Natural killer cell (primary cell): ENCODE measurements at regions not wholly inside any gene's neighbourhood (a gene's known extent, or its start where the extent isn't known, plus 50 kb on each side); places are given as distances from the start of the nearest gene placed in this dataset.

Source experiments
- ATAC-seq, 3 donors: fragments of 150-1000 bp in 2 of 3; fragments of 200-7000 bp in 1 of 3; cut with Tn5 transposase; 1 replicate in 1 of 3; 2 replicates in 2 of 3; pipeline ENCODE4 v1.10.0; 2021; ENCODE audit warnings: mild to moderate bottlenecking in 2 of 3, moderate library complexity in 2 of 3
- DNase-seq, 2 donors: peaks; one replicate each; pipeline versions ENCODE4 v3.0.0 to v3.0.0-alpha.2; 2013 to 2021; ENCODE audit warnings: mixed read lengths in 1 of 2
- H3K27ac ChIP-seq: one replicate; pipeline ENCODE4 v1.5.1; 2013; ENCODE audit warnings: mild to moderate bottlenecking, low read length
- H3K27me3 ChIP-seq: one replicate; pipeline ENCODE4 v1.6.1; 2013; ENCODE audit warnings: low read length; ENCODE audit not compliant: control insufficient read depth, insufficient read depth
- H3K36me3 ChIP-seq: one replicate; pipeline ENCODE4 v1.6.1; 2013; ENCODE audit warnings: low read length; ENCODE audit not compliant: control insufficient read depth, insufficient read depth
- H3K4me1 ChIP-seq: one replicate; pipeline ENCODE4 v1.6.1; 2013; ENCODE audit warnings: low read length; ENCODE audit not compliant: control insufficient read depth, insufficient read depth
- H3K4me3 ChIP-seq: one replicate; pipeline ENCODE4 v1.5.1; 2013; ENCODE audit warnings: low read length
- H3K9me3 ChIP-seq: one replicate; pipeline ENCODE4 v1.6.1; 2013; ENCODE audit warnings: low read length; ENCODE audit not compliant: control insufficient read depth, insufficient read depth
- H3K27ac Mint-ChIP-seq, 2 donors: one replicate each; pipeline ENCODE4 v1.8.0; 2022; ENCODE audit warnings: mild to moderate bottlenecking in 2 of 2, mixed read lengths in 2 of 2, moderate library complexity in 1 of 2
- H3K27me3 Mint-ChIP-seq, 2 donors: one replicate each; pipeline ENCODE4 v1.8.0; 2022; ENCODE audit warnings: low read depth in 2 of 2, mixed read lengths in 2 of 2
- H3K36me3 Mint-ChIP-seq: one replicate; pipeline ENCODE4 v1.8.0; 2022; ENCODE audit warnings: mixed read lengths
- H3K4me1 Mint-ChIP-seq, 2 donors: one replicate each; pipeline ENCODE4 v1.8.0; 2022; ENCODE audit warnings: mixed read lengths in 2 of 2
- H3K4me3 Mint-ChIP-seq: one replicate; pipeline ENCODE4 v1.8.0; 2022; ENCODE audit warnings: mild to moderate bottlenecking, moderate library complexity, mixed read lengths
- H3K9me3 Mint-ChIP-seq, 2 donors: one replicate each; pipeline ENCODE4 v1.8.0; 2022; ENCODE audit warnings: mixed read lengths in 2 of 2
- WGBS: methylation state at CpG from one replicate; pipeline ENCODE4 v1.1.7; 2013; ENCODE audit warnings: missing lambda C conversion rate; ENCODE audit not compliant: insufficient coverage; 5-methylcytosine and 5-hydroxymethylcytosine counted together
- intact Hi-C: fragments of 100-400 bp; cut with micrococcal nuclease; formaldehyde crosslinking; loops from one replicate; pipeline ENCODE4 v1.14.2; 2022
- TF ChIP-seq, protein P1 (sequence below): fragments of 200-600 bp; IDR thresholded peaks from one replicate; pipeline ENCODE4 v1.8.0; 2022; ENCODE audit warnings: antibody characterized with exemption

DNA sequence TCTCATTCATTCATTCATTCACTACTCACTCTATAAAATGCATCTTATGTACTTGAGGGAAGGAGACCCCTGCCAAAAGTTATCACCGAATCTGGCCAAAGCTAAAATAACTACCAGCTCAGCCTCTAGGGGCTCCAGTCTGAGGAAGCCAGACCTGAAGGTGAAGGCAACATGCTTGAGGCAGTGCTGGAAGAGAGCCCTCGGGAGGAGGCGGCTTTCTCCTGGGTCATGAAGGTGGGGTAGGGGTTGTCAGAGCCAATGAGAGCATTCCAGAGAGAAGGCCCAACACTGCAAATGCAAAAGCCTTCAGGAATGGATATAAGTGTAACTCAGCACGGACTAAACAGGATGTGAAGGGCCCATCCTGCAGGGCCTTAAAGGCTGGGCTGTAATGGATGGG, 62.4 kb downstream of the GSC start:
- ATAC-seq (no peak), DNase-seq (no peak)
- Histone ChIP-seq H3K27ac (no peak overlapping the region), H3K36me3 (no peaks in the 10 kb centered on the region), H3K9me3 (no peaks in the 10 kb centered on the region), H3K4me1 (no peaks in the 10 kb centered on the region), H3K27me3 (no peaks in the 10 kb centered on the region), H3K4me3 (no peak overlapping the region)
- intact Hi-C loops, result no loop called here
- Mint-ChIP-seq H3K27me3 (peaks cover 6 to 13% of the 10 kb centered on the region in 2 donors), H3K27ac (no peak overlapping the region), H3K4me3 (no peak overlapping the region), H3K4me1 (no peaks in the 10 kb centered on the region), H3K9me3 (no peaks in the 10 kb centered on the region), H3K36me3 (no peaks in the 10 kb centered on the region)
- TF ChIP-seq, protein P1, sequence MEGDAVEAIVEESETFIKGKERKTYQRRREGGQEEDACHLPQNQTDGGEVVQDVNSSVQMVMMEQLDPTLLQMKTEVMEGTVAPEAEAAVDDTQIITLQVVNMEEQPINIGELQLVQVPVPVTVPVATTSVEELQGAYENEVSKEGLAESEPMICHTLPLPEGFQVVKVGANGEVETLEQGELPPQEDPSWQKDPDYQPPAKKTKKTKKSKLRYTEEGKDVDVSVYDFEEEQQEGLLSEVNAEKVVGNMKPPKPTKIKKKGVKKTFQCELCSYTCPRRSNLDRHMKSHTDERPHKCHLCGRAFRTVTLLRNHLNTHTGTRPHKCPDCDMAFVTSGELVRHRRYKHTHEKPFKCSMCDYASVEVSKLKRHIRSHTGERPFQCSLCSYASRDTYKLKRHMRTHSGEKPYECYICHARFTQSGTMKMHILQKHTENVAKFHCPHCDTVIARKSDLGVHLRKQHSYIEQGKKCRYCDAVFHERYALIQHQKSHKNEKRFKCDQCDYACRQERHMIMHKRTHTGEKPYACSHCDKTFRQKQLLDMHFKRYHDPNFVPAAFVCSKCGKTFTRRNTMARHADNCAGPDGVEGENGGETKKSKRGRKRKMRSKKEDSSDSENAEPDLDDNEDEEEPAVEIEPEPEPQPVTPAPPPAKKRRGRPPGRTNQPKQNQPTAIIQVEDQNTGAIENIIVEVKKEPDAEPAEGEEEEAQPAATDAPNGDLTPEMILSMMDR, result no peak
- WGBS, result 48% methylated on average over 4 of the region's 4 CpGs

DNA sequence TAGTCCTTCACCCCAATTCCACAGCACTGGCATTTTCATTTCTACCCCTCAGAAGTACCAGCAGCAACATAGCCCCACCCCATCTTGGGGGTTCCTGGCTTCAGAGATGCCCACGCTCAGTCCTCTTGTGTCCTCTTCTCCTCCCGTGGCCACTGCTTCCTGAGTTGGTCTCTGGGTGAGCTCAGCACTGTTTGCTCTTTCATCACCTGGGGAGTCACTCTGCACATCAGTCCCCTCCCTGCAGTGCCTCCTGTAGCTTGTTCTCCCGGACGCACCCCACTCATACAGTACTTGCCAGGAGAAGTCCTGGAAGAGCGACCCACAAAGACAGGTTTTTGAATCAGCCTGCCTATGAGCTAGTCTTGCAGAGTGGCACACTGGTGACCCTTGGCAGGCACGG, 63.8 kb downstream of the GSC start:
- DNase-seq (no peak), ATAC-seq (no peak)
- Histone ChIP-seq H3K27me3 (no peaks in the 10 kb centered on the region), H3K27ac (no peak overlapping the region), H3K4me1 (no peaks in the 10 kb centered on the region), H3K36me3 (no peaks in the 10 kb centered on the region), H3K4me3 (no peak overlapping the region), H3K9me3 (no peaks in the 10 kb centered on the region)
- Mint-ChIP-seq H3K9me3 (no peaks in the 10 kb centered on the region), H3K36me3 (no peaks in the 10 kb centered on the region), H3K27ac (no peak overlapping the region), H3K27me3 (peaks cover 6 to 13% of the 10 kb centered on the region in 2 donors), H3K4me1 (no peaks in the 10 kb centered on the region), H3K4me3 (no peak overlapping the region)
- TF ChIP-seq, protein P1, result no peak
- intact Hi-C loops, result no loop called here
- 69% methylated on average over 6 of the region's 6 CpGs for WGBS

- 84% methylated on average over 2 of the region's 2 CpGs for WGBS
- H3K9me3 Mint-ChIP-seq, result no peaks in the 10 kb centered on the region
- ATAC-seq, result no peak
Observed at GRCh38 chr14:94702629-94703028, 67.3 kb downstream of the GSC start.

GRCh38 chr14:94701861-94702370, 68.0 kb downstream of the GSC start:
- Mint-ChIP-seq H3K9me3 (no peaks in the 10 kb centered on the region), H3K4me3 (no peak overlapping the region), H3K36me3 (no peaks in the 10 kb centered on the region), H3K4me1 (no peaks in the 10 kb centered on the region), H3K27me3 (peaks cover 0 to 10% of the 10 kb centered on the region in 2 donors), H3K27ac (no peak overlapping the region)
- Histone ChIP-seq H3K4me1 (no peaks in the 10 kb centered on the region), H3K4me3 (no peak overlapping the region), H3K36me3 (no peaks in the 10 kb centered on the region), H3K27ac (no peak overlapping the region), H3K9me3 (no peaks in the 10 kb centered on the region), H3K27me3 (no peaks in the 10 kb centered on the region)
- TF ChIP-seq, protein P1, result no peak
- intact Hi-C loops, result no loop called here
- 82% methylated on average over 3 of the region's 3 CpGs for WGBS
- ATAC-seq, result no peak
- DNase-seq, result no peak

More at GRCh38 chr14:94702629-94703028, 67.3 kb downstream of the GSC start:
- no peak overlapping the region for H3K4me3 ChIP-seq
- no peaks in the 10 kb centered on the region for H3K36me3 Mint-ChIP-seq
- no peaks in the 10 kb centered on the region for H3K36me3 ChIP-seq
- TF ChIP-seq, protein P1, result no peak
- intact Hi-C loops, result no loop called here
- DNase-seq, result no peak
- H3K27me3 ChIP-seq, result no peaks in the 10 kb centered on the region
- no peaks in the 10 kb centered on the region for H3K4me1 ChIP-seq
- H3K27me3 Mint-ChIP-seq, result peaks cover 1 to 13% of the 10 kb centered on the region in 2 donors
- H3K27ac Mint-ChIP-seq, result no peak overlapping the region
- no peak overlapping the region for H3K27ac ChIP-seq
- H3K9me3 ChIP-seq, result no peaks in the 10 kb centered on the region
- H3K4me3 Mint-ChIP-seq, result no peak overlapping the region
- H3K4me1 Mint-ChIP-seq, result no peaks in the 10 kb centered on the region
